ENCODE measurements at regions not wholly inside any gene's neighbourhood (a gene's known extent, or its start where the extent isn't known, plus 50 kb on each side); places are given as distances from the start of the nearest gene placed in this dataset.

DNA sequence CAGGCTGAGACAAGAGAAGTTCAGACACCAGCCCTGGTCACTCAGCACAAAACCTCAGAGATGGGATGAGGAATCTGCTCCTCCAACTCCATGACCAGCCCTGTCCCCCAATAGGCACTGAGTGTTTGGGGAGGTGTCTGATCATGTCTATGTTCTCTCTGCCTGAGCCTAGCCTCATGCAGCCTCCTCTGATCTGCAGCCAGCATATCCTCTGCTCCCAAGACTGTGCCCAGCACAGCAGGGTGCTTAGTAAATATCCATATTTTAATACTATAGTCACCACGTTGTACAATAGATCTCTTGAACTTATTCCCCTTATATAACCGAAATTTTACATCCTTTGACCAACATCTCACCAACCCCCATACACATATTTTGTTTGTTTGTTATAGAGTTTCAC is 202.9 kb downstream of the MATN1 start:
- TF ChIP-seq, protein P1, sequence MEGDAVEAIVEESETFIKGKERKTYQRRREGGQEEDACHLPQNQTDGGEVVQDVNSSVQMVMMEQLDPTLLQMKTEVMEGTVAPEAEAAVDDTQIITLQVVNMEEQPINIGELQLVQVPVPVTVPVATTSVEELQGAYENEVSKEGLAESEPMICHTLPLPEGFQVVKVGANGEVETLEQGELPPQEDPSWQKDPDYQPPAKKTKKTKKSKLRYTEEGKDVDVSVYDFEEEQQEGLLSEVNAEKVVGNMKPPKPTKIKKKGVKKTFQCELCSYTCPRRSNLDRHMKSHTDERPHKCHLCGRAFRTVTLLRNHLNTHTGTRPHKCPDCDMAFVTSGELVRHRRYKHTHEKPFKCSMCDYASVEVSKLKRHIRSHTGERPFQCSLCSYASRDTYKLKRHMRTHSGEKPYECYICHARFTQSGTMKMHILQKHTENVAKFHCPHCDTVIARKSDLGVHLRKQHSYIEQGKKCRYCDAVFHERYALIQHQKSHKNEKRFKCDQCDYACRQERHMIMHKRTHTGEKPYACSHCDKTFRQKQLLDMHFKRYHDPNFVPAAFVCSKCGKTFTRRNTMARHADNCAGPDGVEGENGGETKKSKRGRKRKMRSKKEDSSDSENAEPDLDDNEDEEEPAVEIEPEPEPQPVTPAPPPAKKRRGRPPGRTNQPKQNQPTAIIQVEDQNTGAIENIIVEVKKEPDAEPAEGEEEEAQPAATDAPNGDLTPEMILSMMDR (IDR thresholded peaks at IDR 0.05 in 8 of 11, conservative IDR thresholded peaks at IDR 0.05 in 3 of 11) = no peak
- no peak for TF ChIP-seq POLR2A (IDR thresholded peaks at IDR 0.05)

Measured in spleen (tissue), 7 donors.